OCI-LY7 (cell line): ENCODE measurements at regions not wholly inside any gene's neighbourhood (a gene's known extent, or its start where the extent isn't known, plus 50 kb on each side); places are given as distances from the start of the nearest gene placed in this dataset.

Source experiments
- BruUV-seq: library from RNA; stranded (reverse); fragments of 400-500 nt; replicated peaks from 2 replicates; lab custom pipeline; 2021; lab: Mats Ljungman, UMichigan
- CTCF ChIA-PET: fragments of 300-600 bp; sonication (Branson Sonifier 250); formaldehyde crosslinking; loops from one replicate; lab custom pipeline; 2022; ENCODE audit warnings: antibody characterized with exemption; ENCODE audit not compliant: unreplicated experiment; lab: Charles Lee
- POLR2A ChIA-PET: fragments of 300-600 bp; sonication (Branson Sonifier 250); formaldehyde crosslinking; loops from one replicate; lab custom pipeline; 2022; ENCODE audit warnings: antibody characterized with exemption; lab: Charles Lee
- DNase-seq: peaks from one replicate; pipeline ENCODE4 v3.0.0-alpha.2; 2015; ENCODE audit warnings: low spot score
- H2AFZ ChIP-seq: fragments of 200-600 bp; sonication (generic), shearing (Covaris generic); 2 replicates; pipeline ENCODE4 v1.6.1; 2014; ENCODE audit warnings: mild to moderate bottlenecking, antibody characterized with exemption, low read length, moderate library complexity
- H3K27ac ChIP-seq: fragments of 200-600 bp; sonication (generic); 2 replicates; pipeline ENCODE4 v1.5.1; 2014; ENCODE audit warnings: mixed run types, low read depth, mild to moderate bottlenecking, moderate library complexity, low read length, inconsistent platforms; ENCODE audit not compliant: poor library complexity, severe bottlenecking
- H3K36me3 ChIP-seq: fragments of 200-600 bp; sonication (generic); 2 replicates; pipeline ENCODE4 v1.6.1; 2014; ENCODE audit warnings: mild to moderate bottlenecking, antibody characterized with exemption, low read length, moderate library complexity, mixed read lengths; ENCODE audit not compliant: insufficient read depth
- H3K4me1 ChIP-seq: fragments of 200-600 bp; sonication (generic); 2 replicates; pipeline ENCODE4 v1.5.1; 2014; ENCODE audit warnings: mild to moderate bottlenecking, low read length; ENCODE audit not compliant: insufficient read depth, poor library complexity, severe bottlenecking
- H3K4me2 ChIP-seq: fragments of 200-600 bp; sonication (generic); 2 replicates; pipeline ENCODE4 v1.6.1; 2014; ENCODE audit warnings: mild to moderate bottlenecking, low read length
- H3K4me3 ChIP-seq: fragments of 200-600 bp; sonication (generic); 2 replicates; pipeline ENCODE4 v1.5.1; 2014; ENCODE audit warnings: mild to moderate bottlenecking, low read depth, low read length; ENCODE audit not compliant: poor library complexity, severe bottlenecking
- H3K79me2 ChIP-seq: fragments of 200-600 bp; sonication (generic); 2 replicates; pipeline ENCODE4 v1.6.1; 2016; ENCODE audit warnings: low read depth, mild to moderate bottlenecking, low read length, moderate library complexity, mixed read lengths; ENCODE audit not compliant: insufficient read depth
- H3K9me2 ChIP-seq: fragments of 200-600 bp; sonication (generic); 2 replicates; pipeline ENCODE4 v1.6.1; 2016; ENCODE audit warnings: mild to moderate bottlenecking, low read length, mixed read lengths; ENCODE audit not compliant: insufficient read depth
- H3K9me3 ChIP-seq: fragments of 200-600 bp; sonication (generic); 2 replicates; pipeline ENCODE4 v1.6.1; 2014; ENCODE audit warnings: mild to moderate bottlenecking, mixed run types, low read length, mixed read lengths
- H4K20me1 ChIP-seq: fragments of 200-600 bp; sonication (generic); 2 replicates; pipeline ENCODE4 v1.6.1; 2014; ENCODE audit warnings: mild to moderate bottlenecking, antibody characterized with exemption, low read length, moderate library complexity, mixed read lengths; ENCODE audit not compliant: insufficient read depth
- EZH2phosphoT487 ChIP-seq: fragments of 200-600 bp; sonication (generic); IDR thresholded peaks from 2 replicates; pipeline ENCODE4 v1.6.1; 2018; ENCODE audit warnings: low read depth, borderline replicate concordance, mild to moderate bottlenecking, mixed run types, antibody characterized with exemption, low read length, moderate library complexity, mixed read lengths
- intact Hi-C: fragments of 100-400 bp; cut with micrococcal nuclease; formaldehyde crosslinking; loops from one replicate; pipeline ENCODE4 v1.10.0; 2022; ENCODE audit not compliant: unreplicated experiment
- TF ChIP-seq, protein P1 (sequence below): fragments of 200-600 bp; sonication (generic); conservative IDR thresholded peaks from 2 replicates; pipeline ENCODE4 v1.5.1; 2014; ENCODE audit warnings: mild to moderate bottlenecking, antibody characterized with exemption, low read length, moderate library complexity, mixed read lengths

DNA sequence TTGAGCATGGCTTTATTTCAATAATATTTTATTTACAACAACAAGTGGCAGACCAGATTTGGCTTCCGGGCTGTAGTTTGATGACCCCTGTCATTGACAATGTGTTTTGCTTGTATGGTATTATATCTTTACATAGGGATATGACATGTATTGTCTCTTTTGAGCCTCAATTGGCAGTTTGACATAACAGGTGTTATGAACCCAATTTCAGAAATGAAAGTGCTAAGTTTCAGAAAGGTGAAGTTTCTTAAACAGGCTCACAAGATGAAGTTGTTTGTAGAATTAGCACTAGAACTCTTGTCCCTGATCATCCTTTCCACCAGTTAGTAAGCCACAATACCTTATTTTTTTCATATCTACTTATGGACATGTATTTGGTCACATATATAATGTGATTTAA, 303.0 kb upstream of the GRIA1 start:
- no peaks in the 10 kb centered on the region for H3K9me2 ChIP-seq
- no peaks in the 10 kb centered on the region for H3K4me1 ChIP-seq
- no peaks in the 10 kb centered on the region for H3K9me3 ChIP-seq
- BruUV-seq = no TSS peak
- ChIA-PET POLR2A (no interaction called here), CTCF (no interaction called here)
- no peak overlapping the region for H3K4me3 ChIP-seq
- H3K36me3 ChIP-seq = no peaks in the 10 kb centered on the region
- TF ChIP-seq, protein P1, sequence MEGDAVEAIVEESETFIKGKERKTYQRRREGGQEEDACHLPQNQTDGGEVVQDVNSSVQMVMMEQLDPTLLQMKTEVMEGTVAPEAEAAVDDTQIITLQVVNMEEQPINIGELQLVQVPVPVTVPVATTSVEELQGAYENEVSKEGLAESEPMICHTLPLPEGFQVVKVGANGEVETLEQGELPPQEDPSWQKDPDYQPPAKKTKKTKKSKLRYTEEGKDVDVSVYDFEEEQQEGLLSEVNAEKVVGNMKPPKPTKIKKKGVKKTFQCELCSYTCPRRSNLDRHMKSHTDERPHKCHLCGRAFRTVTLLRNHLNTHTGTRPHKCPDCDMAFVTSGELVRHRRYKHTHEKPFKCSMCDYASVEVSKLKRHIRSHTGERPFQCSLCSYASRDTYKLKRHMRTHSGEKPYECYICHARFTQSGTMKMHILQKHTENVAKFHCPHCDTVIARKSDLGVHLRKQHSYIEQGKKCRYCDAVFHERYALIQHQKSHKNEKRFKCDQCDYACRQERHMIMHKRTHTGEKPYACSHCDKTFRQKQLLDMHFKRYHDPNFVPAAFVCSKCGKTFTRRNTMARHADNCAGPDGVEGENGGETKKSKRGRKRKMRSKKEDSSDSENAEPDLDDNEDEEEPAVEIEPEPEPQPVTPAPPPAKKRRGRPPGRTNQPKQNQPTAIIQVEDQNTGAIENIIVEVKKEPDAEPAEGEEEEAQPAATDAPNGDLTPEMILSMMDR = no peak
- no peak for TF ChIP-seq EZH2phosphoT487
- no peaks in the 10 kb centered on the region for H3K79me2 ChIP-seq
- H3K4me2 ChIP-seq = no peak overlapping the region
- DNase-seq = no peak
- no peak overlapping the region for H3K27ac ChIP-seq
- no peak overlapping the region for H2AFZ ChIP-seq
- H4K20me1 ChIP-seq = no peaks in the 10 kb centered on the region
- intact Hi-C loops = no loop called here

DNA sequence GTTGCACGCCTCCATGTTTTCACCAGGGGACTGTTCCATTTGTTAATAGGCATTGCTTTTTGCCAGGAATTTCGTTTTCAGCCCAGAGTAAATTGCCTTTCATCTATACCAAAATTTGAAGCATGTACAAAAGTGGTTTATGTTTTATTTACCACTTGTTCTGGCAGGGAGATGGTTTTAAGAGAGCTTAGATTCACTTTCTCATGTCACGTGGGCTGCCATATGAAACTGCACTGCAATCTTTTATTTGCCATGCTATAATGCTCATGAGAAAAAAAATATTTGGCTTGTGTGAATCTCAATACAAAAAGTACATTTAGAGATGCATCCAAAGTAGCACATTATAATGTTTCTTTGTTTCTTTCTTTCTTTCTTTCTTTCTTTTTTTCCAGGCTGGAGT, 284.1 kb upstream of the GRIA1 start:
- Histone ChIP-seq H3K9me2 (no peaks in the 10 kb centered on the region), H3K9me3 (no peaks in the 10 kb centered on the region), H3K4me2 (no peak overlapping the region), H3K79me2 (no peaks in the 10 kb centered on the region), H3K4me3 (no peak overlapping the region), H3K27ac (no peak overlapping the region), H4K20me1 (no peaks in the 10 kb centered on the region), H2AFZ (no peak overlapping the region), H3K36me3 (no peaks in the 10 kb centered on the region), H3K4me1 (no peaks in the 10 kb centered on the region)
- POLR2A ChIA-PET = no interaction called here
- TF ChIP-seq, protein P1 = no peak
- no peak for TF ChIP-seq EZH2phosphoT487
- intact Hi-C loops = no loop called here
- no TSS peak for BruUV-seq
- CTCF ChIA-PET = no interaction called here
- no peak for DNase-seq

DNA sequence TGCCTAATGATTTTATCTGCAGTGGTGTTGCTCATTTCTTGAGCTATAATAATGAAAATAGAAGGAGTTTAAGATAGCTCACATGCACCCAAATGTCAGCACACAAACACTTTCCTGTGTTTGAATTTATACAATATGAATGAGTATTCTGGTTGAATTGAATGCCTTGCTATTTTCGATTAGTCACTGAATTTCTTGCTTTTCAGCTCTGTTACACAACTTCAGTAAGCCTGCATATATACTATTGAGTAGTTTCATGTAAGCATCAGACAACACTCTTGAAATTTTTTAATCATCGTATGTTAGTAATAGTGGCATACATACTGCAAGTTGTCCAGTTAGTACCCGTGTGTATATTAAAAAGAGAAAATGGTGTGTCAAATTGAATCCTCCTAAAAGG, 281.5 kb upstream of the GRIA1 start:
- intact Hi-C loops = no loop called here
- H2AFZ ChIP-seq = no peak overlapping the region
- ChIA-PET POLR2A (interaction anchor here (0.8 kb wide), 2 partner anchors 34 to 762 kb away, joined by 3 to 4 read pairs; no protein-coding TSS in a partner anchor), CTCF (no interaction called here)
- H3K79me2 ChIP-seq = no peaks in the 10 kb centered on the region
- no peaks in the 10 kb centered on the region for H3K9me3 ChIP-seq
- H3K4me3 ChIP-seq = no peak overlapping the region
- H3K4me1 ChIP-seq = no peaks in the 10 kb centered on the region
- no peak overlapping the region for H3K4me2 ChIP-seq
- no peaks in the 10 kb centered on the region for H3K9me2 ChIP-seq
- BruUV-seq = no TSS peak
- no peak for DNase-seq
- no peak overlapping the region for H3K27ac ChIP-seq
- TF ChIP-seq EZH2phosphoT487 = no peak
- TF ChIP-seq, protein P1 = no peak
- no peaks in the 10 kb centered on the region for H4K20me1 ChIP-seq
- no peaks in the 10 kb centered on the region for H3K36me3 ChIP-seq
